HCT116 (cell line): ENCODE measurements at regions not wholly inside any gene's neighbourhood (a gene's known extent, or its start where the extent isn't known, plus 50 kb on each side); places are given as distances from the start of the nearest gene placed in this dataset.

Source experiments
- ATAC-seq: fragments of 200-7000 bp; cut with Tn5 transposase; 2 replicates; pipeline ENCODE4 v1.9.1; 2020; ENCODE audit warnings: mild to moderate bottlenecking, moderate library complexity
- BruUV-seq: library from RNA; stranded (reverse); fragments of 400-500 nt; replicated peaks from 2 replicates; lab custom pipeline; 2021; lab: Mats Ljungman, UMichigan
- CTCF ChIA-PET: fragments of 300-600 bp; sonication (Branson Sonifier 250); formaldehyde crosslinking; loops from one replicate; lab custom pipeline; 2021; ENCODE audit warnings: antibody characterized with exemption; lab: Charles Lee
- POLR2A ChIA-PET: fragments of 300-600, 350-600 bp; sonication (Branson Sonifier 250); formaldehyde crosslinking; loops from one replicate; lab custom pipeline; 2021; ENCODE audit warnings: antibody characterized with exemption; lab: Charles Lee
- RAD21 ChIA-PET, 2 experiments: fragments of 300-600 bp; sonication (Branson Sonifier 250); formaldehyde crosslinking; loops; one replicate each; lab custom pipeline; 2023; ENCODE audit warnings: low total read pairs in 2 of 2; ENCODE audit not compliant: uncharacterized antibody in 2 of 2, unreplicated experiment in 2 of 2, low non-redundant PET in 1 of 2; lab: Charles Lee
- DNase-seq: peaks from one replicate; pipeline ENCODE4 v3.0.0-alpha.2; 2010; ENCODE audit warnings: low read depth, low spot score
- H2AFZ ChIP-seq: fragments of 200-600 bp; shearing (Covaris generic), sonication (generic); 2 replicates; pipeline ENCODE4 v1.6.1; 2017; ENCODE audit warnings: low read depth, mixed run types, mixed read lengths, antibody characterized with exemption, low read length; ENCODE audit not compliant: poor library complexity, severe bottlenecking
- H3K27ac ChIP-seq: 2 replicates; pipeline ENCODE4 v1.5.1; 2012; ENCODE audit warnings: low read depth, low read length
- H3K27me3 ChIP-seq: fragments of 200-600 bp; sonication (generic); 2 replicates; pipeline ENCODE4 v1.6.1; 2016; ENCODE audit warnings: mixed run types, low read length, mixed read lengths; ENCODE audit not compliant: insufficient read depth
- H3K36me3 ChIP-seq, 2 experiments: fragments of 200-500 bp in 1 of 2; fragments of 200-600 bp in 1 of 2; sonication (Bioruptor generic) in 1 of 2; sonication (generic) in 1 of 2; 2 replicates each; pipeline versions ENCODE4 v1.5.1 to v1.6.1; 2014 to 2016; ENCODE audit warnings: low read length in 2 of 2, inconsistent platforms in 1 of 2, mixed read lengths in 1 of 2, mixed run types in 1 of 2; ENCODE audit not compliant: insufficient read depth in 2 of 2, control insufficient read depth in 1 of 2
- H3K4me1 ChIP-seq, 2 experiments: fragments of 200-600 bp in 1 of 2; sonication (generic) in 1 of 2; 2 replicates each; pipeline versions ENCODE4 v1.5.1 to v1.6.1; 2012 to 2017; ENCODE audit warnings: low read length in 2 of 2, inconsistent platforms in 1 of 2, mild to moderate bottlenecking in 1 of 2, mixed read lengths in 1 of 2, mixed run types in 1 of 2, moderate library complexity in 1 of 2; ENCODE audit not compliant: insufficient read depth in 2 of 2, control insufficient read depth in 1 of 2
- H3K4me2 ChIP-seq: fragments of 200-600 bp; sonication (generic); 2 replicates; pipeline ENCODE4 v1.6.1; 2017; ENCODE audit warnings: mixed run types, low read length, mixed read lengths
- H3K4me3 ChIP-seq, 2 experiments: fragments of 200-600 bp in 1 of 2; sonication (generic) in 1 of 2; replicated peaks in 1 of 2; 2 replicates each; pipeline ENCODE4 v1.5.1; 2011 to 2016; ENCODE audit warnings: low read length in 2 of 2, control low read depth in 1 of 2, low read depth in 1 of 2, mild to moderate bottlenecking in 1 of 2, mixed read lengths in 1 of 2, mixed run types in 1 of 2
- H3K79me2 ChIP-seq: fragments of 200-600 bp; sonication (generic); 2 replicates; pipeline ENCODE4 v1.6.1; 2017; ENCODE audit warnings: mild to moderate bottlenecking, mixed run types, low read length, moderate library complexity, mixed read lengths; ENCODE audit not compliant: insufficient read depth
- H3K9ac ChIP-seq: fragments of 200-600 bp; sonication (generic); 2 replicates; pipeline ENCODE4 v1.6.1; 2016; ENCODE audit warnings: low read length, mixed read lengths
- H3K9me2 ChIP-seq: fragments of 200-600 bp; sonication (generic), shearing (Covaris generic); 2 replicates; pipeline ENCODE4 v1.6.1; 2017; ENCODE audit warnings: mixed run types, mild to moderate bottlenecking, moderate library complexity; ENCODE audit not compliant: insufficient read depth
- H3K9me3 ChIP-seq, 2 experiments: fragments of 200-500 bp in 1 of 2; fragments of 200-600 bp in 1 of 2; sonication (Bioruptor generic) in 1 of 2; sonication (generic) in 1 of 2; 2 replicates each; pipeline ENCODE4 v1.6.1; 2014 to 2017; ENCODE audit warnings: low read length in 2 of 2, mixed read lengths in 2 of 2, inconsistent platforms in 1 of 2, low read depth in 1 of 2, mild to moderate bottlenecking in 1 of 2, mixed run types in 1 of 2, moderate library complexity in 1 of 2; ENCODE audit not compliant: control insufficient read depth in 1 of 2, insufficient read depth in 1 of 2
- H4K20me1 ChIP-seq: fragments of 200-600 bp; sonication (generic), shearing (Covaris generic); 2 replicates; pipeline ENCODE4 v1.6.1; 2017; ENCODE audit warnings: mixed run types, mild to moderate bottlenecking, moderate library complexity; ENCODE audit not compliant: insufficient read depth
- ATF3 ChIP-seq: IDR thresholded peaks from 2 replicates; pipeline ENCODE4 v1.6.1; 2012
- CEBPB ChIP-seq: IDR thresholded peaks from 2 replicates; pipeline ENCODE4 v1.6.1; 2012; ENCODE audit warnings: low read depth
- EGR1 ChIP-seq: IDR thresholded peaks from 2 replicates; pipeline ENCODE4 v1.6.1; 2012; ENCODE audit warnings: low read depth
- MAX ChIP-seq: IDR thresholded peaks from 2 replicates; pipeline ENCODE4 v1.6.1; 2012
- RAD21 ChIP-seq: IDR thresholded peaks from 2 replicates; pipeline ENCODE4 v1.6.1; 2012; ENCODE audit warnings: low read depth, mild to moderate bottlenecking
- REST ChIP-seq: IDR thresholded peaks from 2 replicates; pipeline ENCODE4 v1.6.1; 2012; ENCODE audit warnings: low read depth
- intact Hi-C: fragments of 100-400 bp; cut with micrococcal nuclease; formaldehyde crosslinking; loops from 2 replicates; pipeline ENCODE4 v1.10.0; 2022

GRCh38 chr14:53509276-53510244 lies 356.4 kb upstream of the DDHD1 start:
- TF ChIP-seq RAD21, result no peak
- TF ChIP-seq REST, result no peak
- TF ChIP-seq MAX, result no peak
- TF ChIP-seq ATF3, result no peak
- no peak for TF ChIP-seq CEBPB
- TF ChIP-seq EGR1, result no peak
- TF ChIP-seq, all 23 proteins: peak for 0
- no peaks in the 10 kb centered on the region for H3K79me2 ChIP-seq
- no peak for ATAC-seq
- H3K36me3 ChIP-seq, result no peaks in the 10 kb centered on the region
- RAD21 ChIA-PET, result no interaction called here
- H3K4me1 ChIP-seq, result peaks cover 0 to 8% of the 10 kb centered on the region in 2 experiments; a peak in 1 of 4 replicates
- intact Hi-C loops, result no loop called here
- H3K27ac ChIP-seq, result no peak overlapping the region
- no peak for DNase-seq
- CTCF ChIA-PET, result no interaction called here
- H3K4me3 ChIP-seq, result no peak overlapping the region
- H2AFZ ChIP-seq, result no peak overlapping the region
- no peaks in the 10 kb centered on the region for H3K27me3 ChIP-seq
- no TSS peak for BruUV-seq
- no peak overlapping the region for H3K9ac ChIP-seq
- no peaks in the 10 kb centered on the region for H3K9me2 ChIP-seq
- no peak overlapping the region for H3K4me2 ChIP-seq
- H4K20me1 ChIP-seq, result no peaks in the 10 kb centered on the region
- POLR2A ChIA-PET, result no interaction called here
- no peaks in the 10 kb centered on the region for H3K9me3 ChIP-seq
